KOPT-K1 (cell line): ENCODE measurements at regions not wholly inside any gene's neighbourhood (a gene's known extent, or its start where the extent isn't known, plus 50 kb on each side); places are given as distances from the start of the nearest gene placed in this dataset.

Source experiments
- H3K27ac ChIP-seq: fragments of 200-600 bp; sonication (generic); 2 replicates; pipeline ENCODE4 v1.5.1; 2016; ENCODE audit warnings: antibody characterized with exemption, mild to moderate bottlenecking, low read depth, low read length; ENCODE audit not compliant: poor library complexity, severe bottlenecking
- H3K36me3 ChIP-seq: fragments of 200-600 bp; sonication (generic); 2 replicates; pipeline ENCODE4 v1.5.1; 2017; ENCODE audit warnings: antibody characterized with exemption, mild to moderate bottlenecking, low read length, moderate library complexity; ENCODE audit not compliant: insufficient read depth
- H3K9me3 ChIP-seq: fragments of 200-600 bp; sonication (generic); 2 replicates; pipeline ENCODE4 v1.5.1; 2017; ENCODE audit warnings: antibody characterized with exemption, low read length, mild to moderate bottlenecking; ENCODE audit not compliant: insufficient read depth, poor library complexity, severe bottlenecking

- H3K27ac ChIP-seq, result no peak overlapping the region
- no peaks in the 10 kb centered on the region for H3K9me3 ChIP-seq
- H3K36me3 ChIP-seq, result no peaks in the 10 kb centered on the region
Measured at GRCh38 chr17:71987634-71988033, 133.2 kb upstream of the SOX9 start.

GRCh38 chr17:71989117-71989516, 131.7 kb upstream of the SOX9 start:
- H3K27ac ChIP-seq, result no peak overlapping the region
- H3K9me3 ChIP-seq, result no peaks in the 10 kb centered on the region
- no peaks in the 10 kb centered on the region for H3K36me3 ChIP-seq

GRCh38 chr17:71993363-71993762, 127.5 kb upstream of the SOX9 start:
- H3K27ac ChIP-seq, result no peak overlapping the region
- no peaks in the 10 kb centered on the region for H3K9me3 ChIP-seq
- H3K36me3 ChIP-seq, result no peaks in the 10 kb centered on the region

- H3K9me3 ChIP-seq, result no peaks in the 10 kb centered on the region
- no peak overlapping the region for H3K27ac ChIP-seq
- no peaks in the 10 kb centered on the region for H3K36me3 ChIP-seq
Measured at GRCh38 chr17:71995590-71995989, 125.2 kb upstream of the SOX9 start.

- H3K27ac ChIP-seq, result no peak overlapping the region
- H3K36me3 ChIP-seq, result no peaks in the 10 kb centered on the region
- H3K9me3 ChIP-seq, result no peaks in the 10 kb centered on the region
Measured at GRCh38 chr17:72004011-72004427, 116.8 kb upstream of the SOX9 start.

- Histone ChIP-seq H3K36me3 (no peaks in the 10 kb centered on the region), H3K27ac (no peak overlapping the region), H3K9me3 (no peaks in the 10 kb centered on the region)
Measured at GRCh38 chr17:72004611-72005331, 116.0 kb upstream of the SOX9 start.

GRCh38 chr17:72005332-72006163, 115.3 kb upstream of the SOX9 start:
- Histone ChIP-seq H3K36me3 (no peaks in the 10 kb centered on the region), H3K27ac (no peak overlapping the region), H3K9me3 (no peaks in the 10 kb centered on the region)

- Histone ChIP-seq H3K36me3 (no peaks in the 10 kb centered on the region), H3K27ac (no peak overlapping the region), H3K9me3 (no peaks in the 10 kb centered on the region)
Measured at GRCh38 chr17:72008236-72008876, 112.5 kb upstream of the SOX9 start.

GRCh38 chr17:72011561-72011960, 109.3 kb upstream of the SOX9 start:
- Histone ChIP-seq H3K27ac (no peak overlapping the region), H3K36me3 (no peaks in the 10 kb centered on the region), H3K9me3 (no peaks in the 10 kb centered on the region)

- no peaks in the 10 kb centered on the region for H3K36me3 ChIP-seq
- H3K27ac ChIP-seq, result no peak overlapping the region
- no peaks in the 10 kb centered on the region for H3K9me3 ChIP-seq
Measured at GRCh38 chr17:72021417-72022041, 99.3 kb upstream of the SOX9 start.

GRCh38 chr17:72022328-72023275, 98.2 kb upstream of the SOX9 start:
- Histone ChIP-seq H3K9me3 (no peaks in the 10 kb centered on the region), H3K27ac (no peak overlapping the region), H3K36me3 (no peaks in the 10 kb centered on the region)

- Histone ChIP-seq H3K9me3 (no peaks in the 10 kb centered on the region), H3K27ac (no peak overlapping the region), H3K36me3 (no peaks in the 10 kb centered on the region)
Measured at GRCh38 chr17:72024457-72024856, 96.4 kb upstream of the SOX9 start.

- no peaks in the 10 kb centered on the region for H3K36me3 ChIP-seq
- no peak overlapping the region for H3K27ac ChIP-seq
- no peaks in the 10 kb centered on the region for H3K9me3 ChIP-seq
Measured at GRCh38 chr17:72025113-72025512, 95.7 kb upstream of the SOX9 start.
